Right atrium auricular region (tissue), 2 donors: ENCODE measurements at regions not wholly inside any gene's neighbourhood (a gene's known extent, or its start where the extent isn't known, plus 50 kb on each side); places are given as distances from the start of the nearest gene placed in this dataset.
"Not testable (repeated sequence)": the region's sequence is repeated elsewhere in the genome, so short reads cannot be mapped to it uniquely, and the experiment has no call there.

Source experiments
- DNase-seq: peaks from one replicate; pipeline ENCODE4 v3.0.0-alpha.2; 2019; ENCODE audit warnings: low spot score
- H3K27ac ChIP-seq, 2 donors: fragments of 200-600 bp; sonication (generic); 1 replicate in 1 of 2; 2 replicates in 1 of 2; pipeline ENCODE4 v1.5.1; 2016 to 2019
- H3K27me3 ChIP-seq, 2 donors: fragments of 200-600 bp; sonication (generic); one replicate each; pipeline versions ENCODE4 v1.5.1 to v1.6.0; 2017 to 2019
- H3K36me3 ChIP-seq: fragments of 200-600 bp; sonication (generic); one replicate; pipeline ENCODE4 v1.5.1; 2016
- H3K4me1 ChIP-seq, 2 donors: fragments of 200-600 bp; sonication (generic); one replicate each; pipeline versions ENCODE4 v1.5.1 to v1.6.0; 2017 to 2019
- H3K4me3 ChIP-seq, 2 donors: fragments of 200-600 bp; sonication (generic); 1 replicate in 1 of 2; 2 replicates in 1 of 2; pipeline ENCODE4 v1.5.1; 2017 to 2019; ENCODE audit warnings: mild to moderate bottlenecking in 1 of 2, moderate library complexity in 1 of 2
- H3K9me3 ChIP-seq, 2 donors: fragments of 200-600 bp; sonication (generic); one replicate each; pipeline ENCODE4 v1.5.1; 2019
- TF ChIP-seq, protein P1 (sequence below), 2 donors: fragments of 200-600 bp; sonication (generic); IDR thresholded peaks; one replicate each; pipeline ENCODE4 v1.5.1; 2019; ENCODE audit warnings: antibody characterized with exemption in 2 of 2

DNA sequence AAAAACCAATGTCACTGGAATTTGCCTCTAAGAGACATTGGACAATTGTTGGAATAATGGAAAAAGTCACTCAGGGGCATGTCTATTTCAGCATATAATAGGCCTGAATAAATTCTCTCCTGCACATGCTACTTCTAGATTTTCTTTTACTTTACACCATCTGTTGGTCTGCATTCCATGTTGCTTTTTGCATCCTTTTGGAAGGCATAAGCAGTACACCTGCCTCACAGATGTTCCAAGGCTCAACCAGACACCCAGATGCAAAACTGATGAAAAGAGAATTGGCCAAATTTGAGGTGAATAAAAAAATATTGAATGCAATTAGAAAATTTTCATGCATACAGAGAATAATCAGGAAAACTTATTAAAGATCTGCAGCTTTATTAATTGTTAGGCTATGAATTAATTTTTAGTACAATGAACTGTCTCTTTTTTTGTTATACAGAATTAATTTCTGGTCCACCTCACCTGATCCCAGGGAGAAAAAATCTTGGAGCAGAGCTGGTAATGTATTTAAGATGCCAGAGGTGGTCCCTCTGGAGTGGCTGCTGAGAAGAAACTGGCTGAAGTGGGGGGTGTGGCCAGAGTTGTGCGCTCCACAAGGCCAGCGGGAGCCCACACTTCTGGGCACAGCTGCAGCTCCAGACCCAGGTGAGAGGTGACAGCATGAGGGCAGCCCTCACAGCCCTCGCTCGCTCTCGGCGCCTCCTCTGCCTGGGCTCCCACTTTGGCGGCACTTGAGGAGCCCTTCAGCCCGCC, 778.6 kb downstream of the CDH11 start:
- Histone ChIP-seq H3K36me3 (no peaks in the 10 kb centered on the region), H3K27ac (no peak overlapping the region), H3K4me1 (no peaks in the 10 kb centered on the region), H3K4me3 (no peak overlapping the region), H3K9me3 (no peaks in the 10 kb centered on the region), H3K27me3 (no peaks in the 10 kb centered on the region)
- DNase-seq: no peak
- TF ChIP-seq, protein P1, sequence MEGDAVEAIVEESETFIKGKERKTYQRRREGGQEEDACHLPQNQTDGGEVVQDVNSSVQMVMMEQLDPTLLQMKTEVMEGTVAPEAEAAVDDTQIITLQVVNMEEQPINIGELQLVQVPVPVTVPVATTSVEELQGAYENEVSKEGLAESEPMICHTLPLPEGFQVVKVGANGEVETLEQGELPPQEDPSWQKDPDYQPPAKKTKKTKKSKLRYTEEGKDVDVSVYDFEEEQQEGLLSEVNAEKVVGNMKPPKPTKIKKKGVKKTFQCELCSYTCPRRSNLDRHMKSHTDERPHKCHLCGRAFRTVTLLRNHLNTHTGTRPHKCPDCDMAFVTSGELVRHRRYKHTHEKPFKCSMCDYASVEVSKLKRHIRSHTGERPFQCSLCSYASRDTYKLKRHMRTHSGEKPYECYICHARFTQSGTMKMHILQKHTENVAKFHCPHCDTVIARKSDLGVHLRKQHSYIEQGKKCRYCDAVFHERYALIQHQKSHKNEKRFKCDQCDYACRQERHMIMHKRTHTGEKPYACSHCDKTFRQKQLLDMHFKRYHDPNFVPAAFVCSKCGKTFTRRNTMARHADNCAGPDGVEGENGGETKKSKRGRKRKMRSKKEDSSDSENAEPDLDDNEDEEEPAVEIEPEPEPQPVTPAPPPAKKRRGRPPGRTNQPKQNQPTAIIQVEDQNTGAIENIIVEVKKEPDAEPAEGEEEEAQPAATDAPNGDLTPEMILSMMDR (IDR thresholded peaks at IDR 0.05): no peak

DNA sequence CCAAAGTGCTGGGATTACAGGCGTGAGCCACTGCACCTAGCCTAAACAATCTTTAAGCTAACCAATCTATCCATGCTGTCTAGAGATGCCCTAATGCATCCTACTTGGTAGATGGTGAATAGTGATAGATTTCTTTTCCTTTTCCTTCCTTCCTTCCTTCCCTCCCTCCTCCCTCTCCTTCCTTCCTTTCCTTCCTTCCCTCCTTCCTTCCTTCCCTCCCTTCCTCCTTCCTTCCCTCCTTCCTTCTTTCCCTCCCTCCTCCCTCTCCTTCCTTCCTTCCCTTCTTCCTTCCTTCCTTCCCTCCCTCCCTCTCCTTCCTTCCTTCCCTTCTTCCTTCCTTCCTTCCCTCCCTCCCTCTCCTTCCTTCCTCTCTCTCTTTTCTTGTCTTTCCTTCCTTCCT, 780.5 kb downstream of the CDH11 start:
- not testable (repeated sequence) for H3K27ac ChIP-seq, H3K4me1 ChIP-seq, DNase-seq, H3K9me3 ChIP-seq, H3K4me3 ChIP-seq, H3K36me3 ChIP-seq, H3K27me3 ChIP-seq

DNA sequence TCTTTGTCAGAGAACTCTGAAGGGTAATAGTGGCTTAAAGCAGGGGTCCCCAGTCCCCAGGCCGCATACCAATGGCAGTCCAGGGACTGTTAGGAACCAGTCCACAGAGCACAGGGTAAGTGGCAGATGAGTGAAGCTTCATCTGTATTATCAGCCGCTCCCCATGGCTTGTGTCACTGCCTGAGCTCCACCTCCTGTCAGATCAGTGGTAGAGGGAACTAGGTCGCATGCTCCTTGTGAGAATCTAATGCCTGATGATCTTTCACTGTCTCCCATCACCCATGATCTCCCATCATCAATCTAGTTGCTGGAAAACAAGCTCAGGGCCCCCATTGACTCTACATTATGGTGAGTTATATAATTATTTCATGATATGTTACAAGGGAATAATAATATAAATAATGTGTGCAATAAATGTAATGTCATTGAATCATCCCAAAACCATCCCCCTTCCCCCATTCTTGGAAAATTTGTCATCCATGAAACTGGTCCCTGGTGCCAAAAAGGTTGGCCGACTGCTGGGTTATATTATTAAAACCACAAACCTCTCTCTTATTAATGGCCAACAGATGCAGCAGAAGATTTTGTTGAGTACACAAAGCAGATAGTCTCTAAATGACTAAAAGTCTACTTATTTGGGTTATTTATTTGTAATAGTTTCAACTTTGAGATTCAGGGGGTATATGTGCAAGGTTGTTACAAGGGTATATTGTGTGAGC, 782.7 kb downstream of the CDH11 start:
- H3K9me3 ChIP-seq: no peaks in the 10 kb centered on the region
- no peak overlapping the region for H3K4me3 ChIP-seq
- TF ChIP-seq, protein P1 (IDR thresholded peaks at IDR 0.05): no peak
- no peak overlapping the region for H3K27ac ChIP-seq
- no peak for DNase-seq
- H3K27me3 ChIP-seq: no peaks in the 10 kb centered on the region
- H3K4me1 ChIP-seq: no peaks in the 10 kb centered on the region
- H3K36me3 ChIP-seq: no peaks in the 10 kb centered on the region

DNA sequence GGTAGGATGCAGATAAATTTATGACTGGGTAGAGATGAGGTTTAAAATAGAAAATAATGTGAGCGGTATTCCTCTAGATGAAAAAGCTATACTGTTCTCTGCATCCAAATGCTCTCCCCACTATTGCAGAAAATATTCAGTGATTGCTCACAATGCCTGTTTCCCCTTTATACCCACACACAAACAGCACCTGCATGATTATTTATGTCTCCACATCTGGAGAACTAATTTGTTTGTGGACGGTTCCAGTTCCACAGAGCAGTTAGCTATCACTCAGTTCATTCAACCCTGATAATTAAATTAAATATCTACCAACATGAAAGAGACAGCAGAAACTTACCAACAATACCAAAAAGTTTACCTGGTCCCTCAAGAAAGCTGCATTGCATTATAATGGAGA, 800.0 kb downstream of the CDH11 start:
- H3K9me3 ChIP-seq: no peaks in the 10 kb centered on the region
- no peak overlapping the region for H3K27ac ChIP-seq
- no peaks in the 10 kb centered on the region for H3K36me3 ChIP-seq
- no peak for DNase-seq
- H3K27me3 ChIP-seq: no peaks in the 10 kb centered on the region
- H3K4me1 ChIP-seq: no peaks in the 10 kb centered on the region
- no peak overlapping the region for H3K4me3 ChIP-seq
- TF ChIP-seq, protein P1 (IDR thresholded peaks at IDR 0.05): no peak

DNA sequence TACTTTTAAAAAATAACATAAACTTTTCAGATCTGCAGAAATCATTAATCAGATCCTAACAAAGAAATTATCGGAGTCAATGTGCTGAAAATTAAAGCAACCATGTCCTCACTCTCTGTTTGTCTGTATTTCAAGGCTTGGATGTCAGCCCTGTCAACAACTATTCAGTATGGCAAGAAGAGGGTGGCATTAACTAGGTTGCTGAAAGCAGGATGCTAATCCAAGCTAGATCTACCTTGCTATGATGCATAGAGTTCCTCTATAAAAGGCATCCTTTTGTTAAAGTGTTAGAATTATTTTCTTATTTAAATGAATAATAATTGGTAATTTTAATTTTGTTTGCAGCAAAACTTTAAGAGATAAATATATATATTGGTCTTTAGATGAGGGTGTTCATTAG, 800.8 kb downstream of the CDH11 start:
- H3K9me3 ChIP-seq: no peaks in the 10 kb centered on the region
- H3K4me1 ChIP-seq: no peaks in the 10 kb centered on the region
- H3K36me3 ChIP-seq: no peaks in the 10 kb centered on the region
- no peak overlapping the region for H3K4me3 ChIP-seq
- TF ChIP-seq, protein P1 (IDR thresholded peaks at IDR 0.05): no peak
- no peak for DNase-seq
- H3K27ac ChIP-seq: no peak overlapping the region
- no peaks in the 10 kb centered on the region for H3K27me3 ChIP-seq

DNA sequence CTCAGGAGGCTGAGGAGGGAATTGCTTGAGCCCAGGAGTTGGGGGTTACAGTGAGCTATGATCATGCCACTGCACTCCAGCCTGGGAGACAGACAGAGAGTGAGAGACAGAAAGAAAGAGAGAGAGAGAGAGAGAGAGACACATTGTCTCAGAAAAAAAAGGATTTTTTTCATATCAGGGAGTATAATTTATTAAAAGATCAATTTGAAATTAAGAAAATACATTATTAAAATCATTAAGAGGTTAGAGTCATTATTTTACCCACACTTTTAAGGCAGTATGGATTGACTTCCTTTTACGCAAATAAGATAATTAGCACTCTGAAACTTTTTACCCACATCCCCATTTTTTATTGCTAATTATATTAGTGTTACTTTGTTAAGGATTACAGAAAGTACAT, 804.3 kb downstream of the CDH11 start:
- DNase-seq: no peak
- Histone ChIP-seq H3K9me3 (no peaks in the 10 kb centered on the region), H3K27ac (no peak overlapping the region), H3K27me3 (no peaks in the 10 kb centered on the region), H3K4me3 (no peak overlapping the region), H3K36me3 (no peaks in the 10 kb centered on the region), H3K4me1 (no peaks in the 10 kb centered on the region)
- TF ChIP-seq, protein P1 (IDR thresholded peaks at IDR 0.05): no peak
